BLaER1 treated with 17β-estradiol and CSF1 and Interleukin-3, amounts not matched to agents 10 nM and 100 nM (cell line): ENCODE measurements at regions not wholly inside any gene's neighbourhood (a gene's known extent, or its start where the extent isn't known, plus 50 kb on each side); places are given as distances from the start of the nearest gene placed in this dataset.
"Not testable (repeated sequence)": the region's sequence is repeated elsewhere in the genome, so short reads cannot be mapped to it uniquely, and the experiment has no call there.

Experiments
- H3K27ac ChIP-seq, 11 experiments: shearing (Covaris generic); formaldehyde crosslinking; 2 replicates each; pipeline ENCODE4 v1.8.1; 2022
- H3K27me3 ChIP-seq, 11 experiments: shearing (Covaris generic); formaldehyde crosslinking; 2 replicates each; pipeline ENCODE4 v1.8.1; 2022
- H3K36me3 ChIP-seq, 11 experiments: shearing (Covaris generic); formaldehyde crosslinking; 2 replicates each; pipeline ENCODE4 v1.8.1; 2022
- H3K4me1 ChIP-seq, 10 experiments: shearing (Covaris generic); formaldehyde crosslinking; 2 replicates each; pipeline ENCODE4 v1.8.1; 2022
- H3K4me2 ChIP-seq, 11 experiments: shearing (Covaris generic); formaldehyde crosslinking; 2 replicates each; pipeline ENCODE4 v1.8.1; 2022
- H3K4me3 ChIP-seq, 10 experiments: shearing (Covaris generic); formaldehyde crosslinking; 2 replicates each; pipeline ENCODE4 v1.8.1; 2022
- H3K9ac ChIP-seq, 11 experiments: shearing (Covaris generic); formaldehyde crosslinking; 2 replicates each; pipeline ENCODE4 v1.8.1; 2022
- H3K9me3 ChIP-seq, 11 experiments: shearing (Covaris generic); formaldehyde crosslinking; replicated peaks in 1 of 11; 2 replicates each; pipeline ENCODE4 v1.8.1; 2022
- H4K20me1 ChIP-seq, 11 experiments: shearing (Covaris generic); formaldehyde crosslinking; 2 replicates each; pipeline ENCODE4 v1.8.1; 2022
- Cebpa-rat ChIP-seq, 11 experiments: shearing (Covaris generic); IDR thresholded peaks; 2 replicates each; pipeline ENCODE4 v1.8.1; 2022

DNA sequence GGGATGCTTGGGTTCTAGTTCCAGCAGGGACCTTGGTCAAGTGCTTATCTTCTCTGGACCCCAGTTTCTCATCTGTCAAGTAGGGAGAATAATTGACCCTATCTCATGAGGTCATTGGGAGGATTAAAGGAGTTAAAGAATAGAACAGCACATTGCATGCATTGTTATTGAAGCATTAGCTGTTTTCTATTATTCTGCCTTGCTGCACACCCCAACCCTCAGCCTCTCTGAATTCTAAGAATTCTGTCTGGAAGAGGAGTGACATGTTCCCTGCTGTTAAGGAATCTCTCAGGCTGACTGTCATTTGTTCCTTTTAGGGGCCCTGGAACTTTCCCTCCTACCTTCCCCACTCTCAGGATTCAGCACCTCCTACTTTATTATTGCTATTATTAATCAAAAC lies 73.9 kb downstream of the NENF start:
- H3K4me1 ChIP-seq = peaks cover 0 to 10% (median 0%) of the 10 kb centered on the region in 10 experiments; a peak in 3 of 20 replicates
- TF ChIP-seq Cebpa-rat (IDR thresholded peaks at IDR 0.05) = no peak
- H3K36me3 ChIP-seq = no peaks in the 10 kb centered on the region

DNA sequence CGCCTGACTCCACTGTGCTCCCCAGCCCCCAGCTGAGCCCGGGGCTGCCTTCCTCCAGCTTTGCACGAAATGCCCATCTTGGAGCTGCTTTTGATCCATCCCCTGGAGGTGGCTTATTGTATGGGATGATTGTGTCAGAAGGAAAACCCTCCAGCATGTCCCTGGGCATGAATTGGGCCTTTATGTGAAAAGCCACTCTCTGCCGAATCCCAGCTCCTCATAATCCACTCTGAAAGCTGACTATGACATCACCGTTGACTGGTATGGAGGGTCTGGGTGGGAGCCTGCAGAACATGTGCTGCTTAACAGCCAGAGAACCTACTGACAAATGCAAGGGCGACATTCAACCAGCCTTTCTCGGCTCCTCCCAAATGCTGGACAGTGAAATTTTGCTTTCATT lies 74.6 kb downstream of the NENF start:
- no peak overlapping the region for H3K4me2 ChIP-seq
- peaks cover 0 to 10% (median 0%) of the 10 kb centered on the region in 10 experiments; a peak in 3 of 20 replicates for H3K4me1 ChIP-seq
- no peaks in the 10 kb centered on the region for H3K9me3 ChIP-seq
- no peak overlapping the region for H3K27ac ChIP-seq
- no peak for TF ChIP-seq Cebpa-rat (IDR thresholded peaks at IDR 0.05)
- H3K4me3 ChIP-seq = no peak overlapping the region
- H4K20me1 ChIP-seq = no peaks in the 10 kb centered on the region
- no peaks in the 10 kb centered on the region for H3K36me3 ChIP-seq
- H3K27me3 ChIP-seq = no peaks in the 10 kb centered on the region
- no peak overlapping the region for H3K9ac ChIP-seq

More for the DNA sequence above, 73.9 kb downstream of the NENF start:
- H3K4me2 ChIP-seq = no peak overlapping the region
- H4K20me1 ChIP-seq = no peaks in the 10 kb centered on the region
- H3K27ac ChIP-seq = no peak overlapping the region
- H3K4me3 ChIP-seq = no peak overlapping the region
- no peak overlapping the region for H3K9ac ChIP-seq
- H3K27me3 ChIP-seq = no peaks in the 10 kb centered on the region
- peaks cover 0 to 5% (median 0%) of the 10 kb centered on the region in 11 experiments; a peak in 2 of 22 replicates for H3K9me3 ChIP-seq

- TF ChIP-seq Cebpa-rat (IDR thresholded peaks at IDR 0.05) = no peak
- Histone ChIP-seq H3K4me2 (peak overlapping the region in 2 of 11 experiments; percentile 34 to 61; a peak in 3 of 22 replicates), H3K27ac (no peak overlapping the region), H4K20me1 (no peaks in the 10 kb centered on the region), H3K9me3 (no peaks in the 10 kb centered on the region), H3K27me3 (peaks cover 0 to 14% (median 5%) of the 10 kb centered on the region in 11 experiments; a peak in 8 of 22 replicates), H3K4me1 (peaks cover 7 to 12% (median 8%) of the 10 kb centered on the region in 10 experiments; a peak in 17 of 20 replicates), H3K36me3 (no peaks in the 10 kb centered on the region), H3K4me3 (no peak overlapping the region), H3K9ac (no peak overlapping the region)
Measured at GRCh38 chr1:212512816-212513559, 80.3 kb downstream of the NENF start.

GRCh38 chr1:212513586-212513985 lies 80.9 kb downstream of the NENF start:
- H4K20me1 ChIP-seq = no peaks in the 10 kb centered on the region
- no peaks in the 10 kb centered on the region for H3K9me3 ChIP-seq
- peak overlapping the region; percentile 28 to 68 (median 47); a peak in 19 of 22 replicates for H3K4me2 ChIP-seq
- H3K4me3 ChIP-seq = no peak overlapping the region
- H3K4me1 ChIP-seq = peaks cover 7 to 12% (median 8%) of the 10 kb centered on the region in 10 experiments; a peak in 17 of 20 replicates
- no peaks in the 10 kb centered on the region for H3K36me3 ChIP-seq
- H3K27me3 ChIP-seq = peaks cover 0 to 14% (median 5%) of the 10 kb centered on the region in 11 experiments; a peak in 8 of 22 replicates
- no peak overlapping the region for H3K9ac ChIP-seq
- no peak overlapping the region for H3K27ac ChIP-seq
- TF ChIP-seq Cebpa-rat (IDR thresholded peaks at IDR 0.05) = no peak

GRCh38 chr1:212514056-212514614 lies 81.4 kb downstream of the NENF start:
- Histone ChIP-seq H4K20me1 (no peaks in the 10 kb centered on the region), H3K27ac (no peak overlapping the region), H3K4me2 (peak overlapping the region; percentile 28 to 68 (median 47); a peak in 19 of 22 replicates), H3K36me3 (no peaks in the 10 kb centered on the region), H3K9me3 (no peaks in the 10 kb centered on the region), H3K27me3 (peaks cover 0 to 14% (median 5%) of the 10 kb centered on the region in 11 experiments; a peak in 8 of 22 replicates), H3K4me1 (peaks cover 7 to 12% (median 8%) of the 10 kb centered on the region in 10 experiments; a peak in 17 of 20 replicates), H3K9ac (no peak overlapping the region), H3K4me3 (no peak overlapping the region)
- TF ChIP-seq Cebpa-rat (IDR thresholded peaks at IDR 0.05) = no peak

GRCh38 chr1:212514782-212515181 lies 82.1 kb downstream of the NENF start:
- Histone ChIP-seq H4K20me1 (no peaks in the 10 kb centered on the region), H3K4me2 (no peak overlapping the region), H3K9ac (no peak overlapping the region), H3K27me3 (peaks cover 0 to 14% (median 5%) of the 10 kb centered on the region in 11 experiments; a peak in 8 of 22 replicates), H3K4me3 (no peak overlapping the region), H3K9me3 (no peaks in the 10 kb centered on the region), H3K4me1 (peaks cover 7 to 12% (median 8%) of the 10 kb centered on the region in 10 experiments; a peak in 17 of 20 replicates), H3K27ac (no peak overlapping the region), H3K36me3 (no peaks in the 10 kb centered on the region)
- TF ChIP-seq Cebpa-rat (IDR thresholded peaks at IDR 0.05) = no peak

GRCh38 chr1:212515329-212515760 lies 82.6 kb downstream of the NENF start:
- Histone ChIP-seq H3K36me3 (no peaks in the 10 kb centered on the region), H3K9ac (no peak overlapping the region), H3K9me3 (no peaks in the 10 kb centered on the region), H4K20me1 (no peaks in the 10 kb centered on the region), H3K27me3 (peaks cover 0 to 14% (median 5%) of the 10 kb centered on the region in 11 experiments; a peak in 8 of 22 replicates), H3K27ac (no peak overlapping the region), H3K4me3 (no peak overlapping the region), H3K4me2 (no peak overlapping the region), H3K4me1 (peaks cover 7 to 12% (median 8%) of the 10 kb centered on the region in 10 experiments; a peak in 17 of 20 replicates)
- TF ChIP-seq Cebpa-rat (IDR thresholded peaks at IDR 0.05) = no peak

- Histone ChIP-seq H3K4me1 (peaks cover 7 to 12% (median 8%) of the 10 kb centered on the region in 10 experiments; a peak in 17 of 20 replicates), H3K27me3 (peaks cover 0 to 14% (median 5%) of the 10 kb centered on the region in 11 experiments; a peak in 8 of 22 replicates)
- H3K27ac ChIP-seq, H3K36me3 ChIP-seq, H4K20me1 ChIP-seq, H3K9me3 ChIP-seq, H3K4me2 ChIP-seq, H3K4me3 ChIP-seq, H3K9ac ChIP-seq: not testable (repeated sequence)
Measured at GRCh38 chr1:212516012-212516411, 83.3 kb downstream of the NENF start.
